Transverse colon (tissue), 4 donors: ENCODE measurements at regions not wholly inside any gene's neighbourhood (a gene's known extent, or its start where the extent isn't known, plus 50 kb on each side); places are given as distances from the start of the nearest gene placed in this dataset.

Experiments
- DNase-seq: peaks from one replicate; pipeline ENCODE4 v3.0.0-alpha.2; 2019
- H3K27ac ChIP-seq, 4 donors: fragments of 200-600 bp; sonication (generic); 2 replicates each; pipeline ENCODE4 v1.5.1; 2016 to 2018; ENCODE audit warnings: inconsistent platforms in 4 of 4
- H3K27me3 ChIP-seq: fragments of 200-600 bp; sonication (generic); 2 replicates; pipeline ENCODE4 v1.5.1; 2017; ENCODE audit warnings: inconsistent platforms
- H3K36me3 ChIP-seq, 4 donors: fragments of 200-600 bp; sonication (generic); 2 replicates each; pipeline ENCODE4 v1.5.1; 2017 to 2019; ENCODE audit warnings: inconsistent platforms in 4 of 4
- H3K4me1 ChIP-seq, 4 donors: fragments of 200-600 bp; sonication (generic); 2 replicates each; pipeline ENCODE4 v1.5.1; 2017 to 2020; ENCODE audit warnings: inconsistent platforms in 4 of 4
- H3K4me3 ChIP-seq, 4 donors: fragments of 200-600 bp; sonication (generic); 1 replicate in 1 of 4; 2 replicates in 3 of 4; pipeline versions ENCODE4 v1.5.1 to v1.6.1; 2017 to 2019; ENCODE audit warnings: inconsistent platforms in 4 of 4
- H3K9me3 ChIP-seq, 2 donors: fragments of 200-600 bp; sonication (generic); 2 replicates each; pipeline ENCODE4 v1.5.1; 2017 to 2019; ENCODE audit warnings: inconsistent platforms in 2 of 2
- CTCF ChIP-seq, 5 experiments: fragments of 200-600 bp in 3 of 5; fragments of 450-650 bp in 2 of 5; sonication (generic) in 3 of 5; IDR thresholded peaks; 1 replicate in 2 of 5; 2 replicates in 3 of 5; pipeline ENCODE4 v1.5.1; 2016 to 2017; ENCODE audit warnings: antibody characterized with exemption in 5 of 5, inconsistent platforms in 3 of 5, mild to moderate bottlenecking in 2 of 5, moderate library complexity in 1 of 5
- EP300 ChIP-seq: sonication (generic); formaldehyde crosslinking; IDR thresholded peaks from one replicate; pipeline ENCODE4 v1.6.1; 2017; ENCODE audit warnings: antibody characterized with exemption, low read depth
- POLR2A ChIP-seq: fragments of 450-650 bp; IDR thresholded peaks from one replicate; pipeline ENCODE4 v1.6.1; 2016; ENCODE audit warnings: antibody characterized with exemption, mild to moderate bottlenecking, moderate library complexity
- POLR2AphosphoS5 ChIP-seq, 3 donors: sonication (generic); formaldehyde crosslinking; IDR thresholded peaks; one replicate each; pipeline ENCODE4 v1.6.1; 2016; ENCODE audit warnings: antibody characterized with exemption in 3 of 3
- WGBS, 2 donors: methylation state at CpG; one replicate each; pipeline ENCODE4 v1.1.5; 2018; ENCODE audit warnings: low coverage in 1 of 2; 5-methylcytosine and 5-hydroxymethylcytosine counted together
- in situ Hi-C, 4 donors: fragments of 200-750 bp; cut with MboI; loops; one replicate each; pipeline versions ENCODE4 v1.15.0 to v1.15.1; 2017; ENCODE audit warnings: low sequenced_read_pairs in 3 of 4, low pct_ligation_motif_present in 1 of 4, low pct_unique_long_range_greater_than_20kb in 1 of 4
- intact Hi-C: fragments of 100-400 bp; cut with DNase I; formaldehyde crosslinking; loops from one replicate; pipeline ENCODE4 v1.15.1; 2023; ENCODE audit warnings: low total_unique reads

- H3K27me3 ChIP-seq = no peaks in the 10 kb centered on the region
- in situ Hi-C loops = no loop called here
Observed at GRCh38 chr6:170099387-170099786, 191.5 kb downstream of the DLL1 start.

GRCh38 chr6:170098428-170099170 lies 192.3 kb downstream of the DLL1 start:
- TF ChIP-seq CTCF (IDR thresholded peaks at IDR 0.05) (no peak), POLR2A (no peak), POLR2AphosphoS5 (IDR thresholded peaks at IDR 0.05) (no peak), EP300 (no peak)
- H3K4me3 ChIP-seq = no peak overlapping the region
- 90% methylated on average over 37 of the region's 37 CpGs; no CpG with 5 or more reads in 1 of the 2 donors for WGBS, 2 donors
- no peaks in the 10 kb centered on the region for H3K36me3 ChIP-seq
- no peaks in the 10 kb centered on the region for H3K9me3 ChIP-seq
- intact Hi-C loops (no loop called here), in situ Hi-C loops (no loop called here)
- DNase-seq = peak; percentile 5
- H3K27me3 ChIP-seq = no peaks in the 10 kb centered on the region
- no peak overlapping the region for H3K27ac ChIP-seq
- peaks cover 0 to 8% (median 0%) of the 10 kb centered on the region in 4 donors for H3K4me1 ChIP-seq

More at GRCh38 chr6:170099387-170099786, 191.5 kb downstream of the DLL1 start:
- no peak for DNase-seq
- H3K36me3 ChIP-seq = no peaks in the 10 kb centered on the region
- no peak overlapping the region for H3K4me3 ChIP-seq
- 89 to 100% methylated on average over 2 to 11 of the region's 11 CpGs for WGBS, 2 donors
- TF ChIP-seq EP300 (no peak), POLR2AphosphoS5 (IDR thresholded peaks at IDR 0.05) (no peak), CTCF (IDR thresholded peaks at IDR 0.05) (no peak), POLR2A (no peak)
- no peak overlapping the region for H3K27ac ChIP-seq
- H3K9me3 ChIP-seq = no peaks in the 10 kb centered on the region
- intact Hi-C loops = no loop called here
- H3K4me1 ChIP-seq = peaks cover 0 to 8% (median 0%) of the 10 kb centered on the region in 4 donors

- peak; percentile 3 for DNase-seq
- no peak overlapping the region for H3K27ac ChIP-seq
- TF ChIP-seq EP300 (no peak), CTCF (IDR thresholded peaks at IDR 0.05) (no peak), POLR2A (no peak), POLR2AphosphoS5 (IDR thresholded peaks at IDR 0.05) (no peak)
- 77 to 89% methylated on average over 3 to 22 of the region's 22 CpGs for WGBS, 2 donors
- H3K4me1 ChIP-seq = peaks cover 0 to 8% (median 0%) of the 10 kb centered on the region in 4 donors
- in situ Hi-C loops (no loop called here), intact Hi-C loops (no loop called here)
- no peaks in the 10 kb centered on the region for H3K36me3 ChIP-seq
- H3K9me3 ChIP-seq = no peaks in the 10 kb centered on the region
- H3K27me3 ChIP-seq = no peaks in the 10 kb centered on the region
- no peak overlapping the region for H3K4me3 ChIP-seq
Observed at GRCh38 chr6:170097505-170098427, 193.1 kb downstream of the DLL1 start.

- in situ Hi-C loops (no loop called here), intact Hi-C loops (no loop called here)
- no peaks in the 10 kb centered on the region for H3K36me3 ChIP-seq
- no peak overlapping the region for H3K4me3 ChIP-seq
- peak overlapping the region in 1 of 4 donors; percentile 51 for H3K27ac ChIP-seq
- TF ChIP-seq POLR2AphosphoS5 (IDR thresholded peaks at IDR 0.05) = no peak
- no peak for TF ChIP-seq EP300
- TF ChIP-seq POLR2A = no peak
- TF ChIP-seq CTCF (IDR thresholded peaks at IDR 0.05) = no peak
- 63% methylated on average over 22 of the region's 22 CpGs; no CpG with 5 or more reads in 1 of the 2 donors for WGBS, 2 donors
- H3K4me1 ChIP-seq = peaks cover 0 to 8% (median 0%) of the 10 kb centered on the region in 4 donors
- H3K27me3 ChIP-seq = no peaks in the 10 kb centered on the region
- H3K9me3 ChIP-seq = no peaks in the 10 kb centered on the region
- DNase-seq = no peak
Observed at GRCh38 chr6:170096803-170097504, 193.9 kb downstream of the DLL1 start.
